ENCODE measurements at regions not wholly inside any gene's neighbourhood (a gene's known extent, or its start where the extent isn't known, plus 50 kb on each side); places are given as distances from the start of the nearest gene placed in this dataset.

- H3K27ac ChIP-seq (ENCODE audit: low read depth, low read length): no peak overlapping the region
- H3K9me3 ChIP-seq (ENCODE audit: low read depth, low read length): no peaks in the 10 kb centered on the region
- H2AFZ ChIP-seq (ENCODE audit: low read length): no peak overlapping the region
- no peaks in the 10 kb centered on the region for H3K36me3 ChIP-seq (ENCODE audit: insufficient read depth, low read length)
- H3K4me1 ChIP-seq (ENCODE audit: insufficient read depth, low read length): peaks cover 7% of the 10 kb centered on the region
- no peak overlapping the region for H3K4me2 ChIP-seq (ENCODE audit: insufficient read depth, low read length)
- H3K27me3 ChIP-seq (ENCODE audit: insufficient read depth, low read length): no peaks in the 10 kb centered on the region
- no peak for TF ChIP-seq CTCF (IDR thresholded peaks at IDR 0.05; ENCODE audit: extremely low read depth, low read depth, low read length)
- no peak overlapping the region for H3K4me3 ChIP-seq (ENCODE audit: insufficient read depth, low read length)
- H4K20me1 ChIP-seq (ENCODE audit: insufficient read depth, low read length): no peaks in the 10 kb centered on the region
- no peak for DNase-seq (ENCODE audit: insufficient read length, low spot score, missing footprints)
- H3K79me2 ChIP-seq (ENCODE audit: insufficient read depth, low read length): no peaks in the 10 kb centered on the region
Measured at GRCh38 chr6:25046942-25047341, 111.2 kb upstream of the RIPOR2 start.

GRCh38 chr6:25050356-25050755 lies 114.6 kb upstream of the RIPOR2 start:
- Histone ChIP-seq H3K27me3 (ENCODE audit: insufficient read depth, low read length) (no peaks in the 10 kb centered on the region), H2AFZ (ENCODE audit: low read length) (no peak overlapping the region), H3K4me2 (ENCODE audit: insufficient read depth, low read length) (no peak overlapping the region), H3K27ac (ENCODE audit: low read depth, low read length) (no peak overlapping the region), H3K4me3 (ENCODE audit: insufficient read depth, low read length) (no peak overlapping the region), H3K9me3 (ENCODE audit: low read depth, low read length) (no peaks in the 10 kb centered on the region), H3K36me3 (ENCODE audit: insufficient read depth, low read length) (no peaks in the 10 kb centered on the region), H3K4me1 (ENCODE audit: insufficient read depth, low read length) (peaks cover 27% of the 10 kb centered on the region), H3K79me2 (ENCODE audit: insufficient read depth, low read length) (no peaks in the 10 kb centered on the region), H4K20me1 (ENCODE audit: insufficient read depth, low read length) (no peaks in the 10 kb centered on the region)
- no peak for TF ChIP-seq CTCF (IDR thresholded peaks at IDR 0.05; ENCODE audit: extremely low read depth, low read depth, low read length)
- DNase-seq (ENCODE audit: insufficient read length, low spot score, missing footprints): no peak

GRCh38 chr6:25051083-25051482 lies 115.3 kb upstream of the RIPOR2 start:
- no peak for TF ChIP-seq CTCF (IDR thresholded peaks at IDR 0.05; ENCODE audit: extremely low read depth, low read depth, low read length)
- Histone ChIP-seq H3K4me1 (ENCODE audit: insufficient read depth, low read length) (peaks cover 27% of the 10 kb centered on the region), H3K4me3 (ENCODE audit: insufficient read depth, low read length) (no peak overlapping the region), H3K9me3 (ENCODE audit: low read depth, low read length) (no peaks in the 10 kb centered on the region), H4K20me1 (ENCODE audit: insufficient read depth, low read length) (no peaks in the 10 kb centered on the region), H3K79me2 (ENCODE audit: insufficient read depth, low read length) (no peaks in the 10 kb centered on the region), H3K36me3 (ENCODE audit: insufficient read depth, low read length) (no peaks in the 10 kb centered on the region), H2AFZ (ENCODE audit: low read length) (no peak overlapping the region), H3K27ac (ENCODE audit: low read depth, low read length) (no peak overlapping the region), H3K27me3 (ENCODE audit: insufficient read depth, low read length) (no peaks in the 10 kb centered on the region), H3K4me2 (ENCODE audit: insufficient read depth, low read length) (no peak overlapping the region)
- DNase-seq (ENCODE audit: insufficient read length, low spot score, missing footprints): no peak

GRCh38 chr6:25052181-25052580 lies 116.4 kb upstream of the RIPOR2 start:
- Histone ChIP-seq H2AFZ (ENCODE audit: low read length) (no peak overlapping the region), H3K4me1 (ENCODE audit: insufficient read depth, low read length) (peaks cover 27% of the 10 kb centered on the region), H3K79me2 (ENCODE audit: insufficient read depth, low read length) (no peaks in the 10 kb centered on the region), H3K27ac (ENCODE audit: low read depth, low read length) (no peak overlapping the region), H3K9me3 (ENCODE audit: low read depth, low read length) (no peaks in the 10 kb centered on the region), H3K27me3 (ENCODE audit: insufficient read depth, low read length) (no peaks in the 10 kb centered on the region), H3K36me3 (ENCODE audit: insufficient read depth, low read length) (no peaks in the 10 kb centered on the region), H3K4me2 (ENCODE audit: insufficient read depth, low read length) (no peak overlapping the region), H3K4me3 (ENCODE audit: insufficient read depth, low read length) (no peak overlapping the region), H4K20me1 (ENCODE audit: insufficient read depth, low read length) (no peaks in the 10 kb centered on the region)
- no peak for TF ChIP-seq CTCF (IDR thresholded peaks at IDR 0.05; ENCODE audit: extremely low read depth, low read depth, low read length)
- no peak for DNase-seq (ENCODE audit: insufficient read length, low spot score, missing footprints)

Data from osteoblast (primary cell).